ENCODE measurements at regions not wholly inside any gene's neighbourhood (a gene's known extent, or its start where the extent isn't known, plus 50 kb on each side); places are given as distances from the start of the nearest gene placed in this dataset.

- TF ChIP-seq CCDC6 (CRISPR knock-in tag; IDR thresholded peaks at IDR 0.05) (no peak), MAX (IDR thresholded peaks at IDR 0.05) (no peak), CBX2 (IDR thresholded peaks at IDR 0.05; ENCODE audit: low read depth, low read length) (no peak), CBX2 (CRISPR knock-in tag; IDR thresholded peaks at IDR 0.05; ENCODE audit: low read depth) (no peak), NPAS2 (CRISPR knock-in tag; IDR thresholded peaks at IDR 0.05; ENCODE audit: borderline replicate concordance) (no peak), RARG (CRISPR knock-in tag; IDR thresholded peaks at IDR 0.05; ENCODE audit: low read depth) (no peak), PREB (CRISPR knock-in tag; IDR thresholded peaks at IDR 0.05) (no peak), ZNF766 (CRISPR knock-in tag; IDR thresholded peaks at IDR 0.05; ENCODE audit: borderline replicate concordance) (no peak)
These were observed 139.6 kb downstream of the TTC32 start for GRCh38 chr2:19762142-19762541.

Data from HepG2 (cell line).